ENCODE measurements at regions not wholly inside any gene's neighbourhood (a gene's known extent, or its start where the extent isn't known, plus 50 kb on each side); places are given as distances from the start of the nearest gene placed in this dataset.

GRCh38 chr14:80315681-80316080 is 104.4 kb upstream of the DIO2 start:
- TF ChIP-seq CTCF (IDR thresholded peaks at IDR 0.05): no peak
- TF ChIP-seq EP300 (IDR thresholded peaks at IDR 0.05): no peak
- no peak for TF ChIP-seq POLR2A (IDR thresholded peaks at IDR 0.05)
